Uterus (tissue), 2 donors: ENCODE measurements at regions not wholly inside any gene's neighbourhood (a gene's known extent, or its start where the extent isn't known, plus 50 kb on each side); places are given as distances from the start of the nearest gene placed in this dataset.

Experiments
- CTCF ChIP-seq, 4 experiments: fragments of 200-600 bp in 2 of 4; fragments of 450-650 bp in 2 of 4; sonication (generic) in 2 of 4; IDR thresholded peaks; one replicate each; pipeline ENCODE4 v1.5.1; 2016 to 2019; ENCODE audit warnings: antibody characterized with exemption in 4 of 4, mild to moderate bottlenecking in 2 of 4, moderate library complexity in 1 of 4
- POLR2A ChIP-seq, 2 donors: fragments of 450-650 bp; IDR thresholded peaks; one replicate each; pipeline ENCODE4 v1.6.1; 2016; ENCODE audit warnings: antibody characterized with exemption in 2 of 2, mild to moderate bottlenecking in 1 of 2, moderate library complexity in 1 of 2

DNA sequence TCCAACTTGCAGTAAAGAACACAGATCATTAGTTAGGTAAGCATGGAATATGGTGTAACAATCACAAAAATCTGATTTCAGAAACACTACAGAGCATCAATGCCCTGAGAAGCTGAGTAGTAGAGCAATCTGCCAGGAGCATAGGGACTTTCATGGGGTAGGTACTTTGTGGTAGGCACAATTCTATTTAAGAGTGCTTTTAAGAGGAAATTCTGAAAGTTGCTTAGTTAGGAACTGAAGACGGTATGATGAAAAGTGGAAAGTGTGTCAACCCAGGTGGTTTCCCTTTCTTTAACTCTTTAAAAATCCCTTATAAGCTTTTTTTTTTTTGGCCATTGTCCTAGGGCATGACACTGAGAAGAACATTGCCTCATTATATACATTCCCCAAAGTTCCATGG lies 535.7 kb upstream of the FBXO33 start:
- no peak for TF ChIP-seq CTCF (IDR thresholded peaks at IDR 0.05)
- no peak for TF ChIP-seq POLR2A (IDR thresholded peaks at IDR 0.05)
